ENCODE measurements at regions not wholly inside any gene's neighbourhood (a gene's known extent, or its start where the extent isn't known, plus 50 kb on each side); places are given as distances from the start of the nearest gene placed in this dataset.

DNA sequence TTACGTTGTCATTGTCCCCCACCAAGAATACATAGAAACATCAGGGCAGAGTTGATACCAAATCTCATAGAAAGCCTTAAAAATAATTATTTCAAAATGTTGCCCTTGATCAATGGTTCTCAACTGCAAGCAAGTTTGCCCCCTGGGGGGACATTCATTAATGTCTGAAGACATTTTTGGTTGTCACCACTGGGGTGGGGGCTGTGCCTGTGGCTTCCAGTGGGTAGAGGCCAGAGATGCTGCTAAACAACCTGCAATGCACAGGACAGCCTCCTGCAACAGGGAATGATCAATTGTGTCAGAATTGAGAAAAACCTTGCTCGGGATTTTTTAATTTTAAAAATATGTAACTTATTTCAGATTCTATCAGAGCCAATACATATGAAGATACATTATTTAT is 130.6 kb upstream of the DOK5 start:
- H3K9me3 Mint-ChIP-seq (ENCODE audit: low read depth) = no peaks in the 10 kb centered on the region
- TF ChIP-seq, protein P1, sequence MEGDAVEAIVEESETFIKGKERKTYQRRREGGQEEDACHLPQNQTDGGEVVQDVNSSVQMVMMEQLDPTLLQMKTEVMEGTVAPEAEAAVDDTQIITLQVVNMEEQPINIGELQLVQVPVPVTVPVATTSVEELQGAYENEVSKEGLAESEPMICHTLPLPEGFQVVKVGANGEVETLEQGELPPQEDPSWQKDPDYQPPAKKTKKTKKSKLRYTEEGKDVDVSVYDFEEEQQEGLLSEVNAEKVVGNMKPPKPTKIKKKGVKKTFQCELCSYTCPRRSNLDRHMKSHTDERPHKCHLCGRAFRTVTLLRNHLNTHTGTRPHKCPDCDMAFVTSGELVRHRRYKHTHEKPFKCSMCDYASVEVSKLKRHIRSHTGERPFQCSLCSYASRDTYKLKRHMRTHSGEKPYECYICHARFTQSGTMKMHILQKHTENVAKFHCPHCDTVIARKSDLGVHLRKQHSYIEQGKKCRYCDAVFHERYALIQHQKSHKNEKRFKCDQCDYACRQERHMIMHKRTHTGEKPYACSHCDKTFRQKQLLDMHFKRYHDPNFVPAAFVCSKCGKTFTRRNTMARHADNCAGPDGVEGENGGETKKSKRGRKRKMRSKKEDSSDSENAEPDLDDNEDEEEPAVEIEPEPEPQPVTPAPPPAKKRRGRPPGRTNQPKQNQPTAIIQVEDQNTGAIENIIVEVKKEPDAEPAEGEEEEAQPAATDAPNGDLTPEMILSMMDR (IDR thresholded peaks at IDR 0.05) = no peak
- H3K36me3 Mint-ChIP-seq (ENCODE audit: low read depth) = no peaks in the 10 kb centered on the region
- H3K27me3 Mint-ChIP-seq (ENCODE audit: low read depth) = no peaks in the 10 kb centered on the region
- DNase-seq (ENCODE audit: low spot score) = no peak
- peak overlapping the region; percentile 89 for H3K27ac Mint-ChIP-seq (ENCODE audit: unreplicated experiment)
- peaks cover 44% of the 10 kb centered on the region for H3K4me1 Mint-ChIP-seq (ENCODE audit: low read depth)
- no peak overlapping the region for H3K4me3 Mint-ChIP-seq (ENCODE audit: unreplicated experiment)

DNA sequence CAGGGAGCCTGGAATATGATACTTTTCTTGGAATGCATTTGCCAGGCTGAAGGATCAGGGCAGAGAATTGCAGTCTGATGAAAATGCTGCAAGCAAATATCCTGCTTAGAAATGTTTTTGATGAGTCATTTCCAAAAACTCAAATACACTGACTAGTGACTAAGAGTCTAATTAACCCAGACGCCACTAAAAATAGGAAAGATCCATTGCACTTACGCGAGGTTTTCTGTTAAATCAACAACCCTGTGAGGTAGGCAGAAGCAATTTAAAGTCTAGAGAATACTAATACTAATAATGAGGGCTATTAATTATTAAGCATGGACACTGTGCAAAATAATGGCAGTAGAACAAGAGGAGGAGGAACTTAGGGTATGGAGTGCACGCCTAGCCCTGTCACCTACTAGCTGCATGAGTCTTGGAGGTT is 130.1 kb upstream of the DOK5 start:
- Mint-ChIP-seq H3K27me3 (ENCODE audit: low read depth) (no peaks in the 10 kb centered on the region), H3K4me3 (ENCODE audit: unreplicated experiment) (peak overlapping the region; percentile 35), H3K9me3 (ENCODE audit: low read depth) (no peaks in the 10 kb centered on the region), H3K36me3 (ENCODE audit: low read depth) (no peaks in the 10 kb centered on the region), H3K4me1 (ENCODE audit: low read depth) (peaks cover 45% of the 10 kb centered on the region), H3K27ac (ENCODE audit: unreplicated experiment) (peak overlapping the region; percentile 89)
- no peak for DNase-seq (ENCODE audit: low spot score)
- TF ChIP-seq, protein P1 (IDR thresholded peaks at IDR 0.05) = no peak

DNA sequence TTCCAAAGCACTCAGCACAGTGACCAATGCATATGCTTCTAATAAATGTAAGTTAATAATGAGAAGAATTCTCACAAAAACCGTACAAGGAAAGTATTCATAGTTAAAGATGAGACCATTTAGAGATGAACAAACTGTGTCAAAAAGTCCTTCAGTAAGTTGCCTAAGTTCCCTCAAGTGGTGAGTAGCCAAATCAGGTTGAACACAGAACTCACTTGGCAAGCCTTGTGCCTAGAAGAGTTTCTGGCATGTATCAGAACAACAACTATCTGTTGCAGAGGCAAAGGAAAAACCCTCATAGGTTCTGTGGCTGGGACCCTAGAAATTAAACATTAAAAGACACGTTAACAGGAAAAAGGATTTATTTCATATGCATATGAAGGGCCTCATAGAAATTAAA is 129.6 kb upstream of the DOK5 start:
- TF ChIP-seq, protein P1 (IDR thresholded peaks at IDR 0.05) = no peak
- Mint-ChIP-seq H3K9me3 (ENCODE audit: low read depth) (peaks cover 4% of the 10 kb centered on the region), H3K27ac (ENCODE audit: unreplicated experiment) (peak overlapping the region; percentile 89), H3K4me3 (ENCODE audit: unreplicated experiment) (no peak overlapping the region), H3K4me1 (ENCODE audit: low read depth) (peaks cover 44% of the 10 kb centered on the region), H3K36me3 (ENCODE audit: low read depth) (no peaks in the 10 kb centered on the region), H3K27me3 (ENCODE audit: low read depth) (no peaks in the 10 kb centered on the region)
- no peak for DNase-seq (ENCODE audit: low spot score)

DNA sequence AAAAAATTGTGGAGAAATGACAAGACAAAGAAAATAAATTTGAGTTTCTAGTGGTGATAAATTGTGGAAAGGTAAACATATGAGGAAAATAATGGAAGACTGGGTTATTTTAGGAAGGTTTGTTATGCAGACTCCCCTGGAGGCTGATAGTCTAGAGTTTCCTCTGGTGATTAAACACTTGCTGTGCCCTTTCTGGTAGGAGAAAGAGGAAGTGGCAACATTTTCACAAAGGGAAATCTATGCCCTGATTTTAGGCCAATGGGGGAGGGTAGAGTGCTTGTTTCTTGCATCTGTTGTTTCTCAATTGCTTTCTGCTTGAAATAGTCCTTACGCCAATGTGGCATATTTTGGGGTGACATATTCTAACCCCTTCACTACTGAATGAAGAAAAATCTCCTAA is 129.1 kb upstream of the DOK5 start:
- no peak for DNase-seq (ENCODE audit: low spot score)
- Mint-ChIP-seq H3K9me3 (ENCODE audit: low read depth) (peaks cover 4% of the 10 kb centered on the region), H3K27me3 (ENCODE audit: low read depth) (no peaks in the 10 kb centered on the region), H3K36me3 (ENCODE audit: low read depth) (no peaks in the 10 kb centered on the region), H3K4me1 (ENCODE audit: low read depth) (peaks cover 40% of the 10 kb centered on the region), H3K4me3 (ENCODE audit: unreplicated experiment) (no peak overlapping the region), H3K27ac (ENCODE audit: unreplicated experiment) (peak overlapping the region; percentile 89)
- TF ChIP-seq, protein P1 (IDR thresholded peaks at IDR 0.05) = no peak

DNA sequence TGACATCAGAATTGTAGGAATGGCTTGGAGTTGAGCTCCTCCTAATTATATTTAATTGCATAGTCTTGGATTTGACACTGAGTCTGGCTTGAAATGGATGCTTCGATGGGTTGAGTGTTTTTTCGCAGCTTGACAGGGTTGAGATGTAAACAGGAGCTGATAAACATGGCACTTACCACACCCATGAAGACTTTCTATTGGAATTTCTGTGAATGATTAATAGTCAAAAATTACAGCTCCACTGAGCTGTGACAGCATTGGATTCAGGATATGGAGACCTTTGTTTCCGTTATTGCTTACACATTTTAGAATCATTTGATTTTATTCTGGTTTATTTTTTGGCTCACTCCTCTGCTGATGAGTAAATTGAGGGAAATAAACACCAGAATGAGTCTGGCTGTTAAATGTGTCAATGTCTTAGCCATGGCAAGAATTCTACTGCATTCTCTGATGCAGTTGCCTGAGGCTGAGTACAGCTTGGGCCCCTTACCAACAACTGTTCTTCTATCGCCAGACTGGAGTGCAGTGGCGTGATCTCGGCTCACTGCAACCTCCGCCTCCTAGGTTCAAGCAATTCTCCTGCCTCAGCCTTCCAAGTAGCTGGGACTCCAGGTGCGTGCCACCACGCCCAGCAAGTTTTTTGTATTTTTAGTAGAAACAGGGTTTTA is 128.1 kb upstream of the DOK5 start:
- Mint-ChIP-seq H3K36me3 (ENCODE audit: low read depth) (no peaks in the 10 kb centered on the region), H3K27me3 (ENCODE audit: low read depth) (no peaks in the 10 kb centered on the region), H3K27ac (ENCODE audit: unreplicated experiment) (no peak overlapping the region), H3K9me3 (ENCODE audit: low read depth) (peaks cover 4% of the 10 kb centered on the region), H3K4me1 (ENCODE audit: low read depth) (peaks cover 43% of the 10 kb centered on the region), H3K4me3 (ENCODE audit: unreplicated experiment) (no peak overlapping the region)
- no peak for DNase-seq (ENCODE audit: low spot score)
- TF ChIP-seq, protein P1 (IDR thresholded peaks at IDR 0.05) = no peak
